ENCODE measurements at regions not wholly inside any gene's neighbourhood (a gene's known extent, or its start where the extent isn't known, plus 50 kb on each side); places are given as distances from the start of the nearest gene placed in this dataset.

GRCh38 chr12:84692071-84692470, 220.5 kb downstream of the SLC6A15 start:
- H3K4me3 ChIP-seq (ENCODE audit: low read depth, low read length), result no peak overlapping the region
- no peak for TF ChIP-seq CTCF (IDR thresholded peaks at IDR 0.05; ENCODE audit: borderline replicate concordance, insufficient read depth, low read depth, low read length)

- TF ChIP-seq CTCF (IDR thresholded peaks at IDR 0.05; ENCODE audit: borderline replicate concordance, insufficient read depth, low read depth, low read length), result no peak
- no peak overlapping the region for H3K4me3 ChIP-seq (ENCODE audit: low read depth, low read length)
Measured at GRCh38 chr12:84691266-84691665, 221.3 kb downstream of the SLC6A15 start.

GRCh38 chr12:84689638-84690037, 223.0 kb downstream of the SLC6A15 start:
- H3K4me3 ChIP-seq (ENCODE audit: low read depth, low read length), result no peak overlapping the region
- TF ChIP-seq CTCF (IDR thresholded peaks at IDR 0.05; ENCODE audit: borderline replicate concordance, insufficient read depth, low read depth, low read length), result no peak

DNA sequence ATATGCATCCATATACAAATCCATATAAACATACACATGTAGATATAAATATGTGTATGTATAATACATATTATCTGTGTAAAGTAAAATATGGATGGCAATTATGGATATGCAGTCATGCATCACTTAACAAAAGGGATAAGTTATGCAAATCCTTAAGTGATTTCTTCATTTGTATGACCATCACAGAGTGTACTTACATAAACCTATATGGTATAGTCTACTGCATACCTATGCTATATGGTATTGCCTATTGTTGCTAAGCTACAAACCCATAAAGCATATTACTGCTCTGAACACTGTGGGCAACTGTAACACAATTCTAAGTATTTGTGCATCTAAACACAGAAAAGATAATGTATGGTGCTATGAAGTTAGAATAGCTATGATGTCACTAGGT, 227.2 kb downstream of the SLC6A15 start:
- TF ChIP-seq CTCF (IDR thresholded peaks at IDR 0.05; ENCODE audit: borderline replicate concordance, insufficient read depth, low read depth, low read length), result no peak
- no peak overlapping the region for H3K4me3 ChIP-seq (ENCODE audit: low read depth, low read length)

DNA sequence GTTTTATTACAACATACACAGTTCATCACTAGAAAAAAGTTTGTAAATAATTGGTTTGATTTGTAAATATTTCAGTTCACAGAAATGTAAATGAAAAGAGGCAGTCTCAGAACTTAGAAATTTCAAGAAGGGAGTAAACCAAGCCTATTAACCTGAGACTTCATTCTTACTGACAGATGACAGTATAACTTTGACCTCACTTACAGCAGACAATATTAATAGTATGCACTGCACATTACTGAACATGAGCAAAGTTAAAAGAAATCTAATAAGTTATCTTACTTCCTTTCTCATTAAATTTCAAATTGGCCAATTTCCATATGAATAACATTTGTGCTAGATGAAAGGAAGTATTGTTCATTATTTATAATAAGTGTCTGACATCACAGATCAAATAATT, 235.8 kb downstream of the SLC6A15 start:
- no peak overlapping the region for H3K4me3 ChIP-seq (ENCODE audit: low read depth, low read length)
- no peak for TF ChIP-seq CTCF (IDR thresholded peaks at IDR 0.05; ENCODE audit: borderline replicate concordance, insufficient read depth, low read depth, low read length)

DNA sequence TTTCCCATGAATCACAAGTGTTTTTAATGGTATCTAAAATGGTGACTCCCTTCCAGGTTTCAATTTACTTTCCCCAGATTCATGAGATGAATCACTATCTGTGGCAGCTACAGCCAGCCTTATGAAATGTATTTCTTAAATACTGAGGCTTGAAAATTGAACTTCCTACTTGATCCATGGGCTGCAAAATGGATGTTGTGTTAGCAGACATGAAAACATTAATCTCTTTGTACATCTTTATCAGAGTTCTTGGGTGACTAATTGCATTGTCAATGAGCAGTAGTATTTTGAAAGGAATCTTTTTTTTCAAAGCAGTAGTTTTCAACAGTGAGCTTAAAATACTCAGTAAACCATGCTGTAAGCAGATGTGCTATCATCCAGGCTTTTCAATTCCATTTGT, 250.8 kb downstream of the SLC6A15 start:
- TF ChIP-seq CTCF (IDR thresholded peaks at IDR 0.05; ENCODE audit: borderline replicate concordance, insufficient read depth, low read depth, low read length), result no peak
- H3K4me3 ChIP-seq (ENCODE audit: low read depth, low read length), result no peak overlapping the region

DNA sequence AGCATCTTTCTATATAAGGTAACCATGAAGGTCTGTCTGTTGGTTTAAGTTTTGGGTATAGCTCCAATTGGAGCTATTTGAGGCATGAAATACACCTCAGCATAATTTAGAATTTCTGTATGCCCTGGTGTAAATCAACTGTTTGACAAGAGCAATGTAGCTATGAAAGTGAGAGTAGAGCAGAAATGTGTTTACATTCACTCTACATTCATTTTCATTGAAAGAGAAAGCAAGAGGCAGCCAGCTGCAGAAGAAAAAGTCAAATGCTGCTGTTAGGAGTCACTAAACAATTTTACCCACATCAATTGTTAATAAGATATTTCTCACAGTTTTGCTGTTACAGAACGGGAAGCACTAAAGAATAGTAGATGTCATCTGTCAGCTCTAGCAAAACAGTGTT, 252.5 kb downstream of the SLC6A15 start:
- no peak for TF ChIP-seq CTCF (IDR thresholded peaks at IDR 0.05; ENCODE audit: borderline replicate concordance, insufficient read depth, low read depth, low read length)
- no peak overlapping the region for H3K4me3 ChIP-seq (ENCODE audit: low read depth, low read length)
